Skeletal muscle tissue (tissue), 3 donors: ENCODE measurements at regions not wholly inside any gene's neighbourhood (a gene's known extent, or its start where the extent isn't known, plus 50 kb on each side); places are given as distances from the start of the nearest gene placed in this dataset.

ENCODE experiments used
- H3K27ac ChIP-seq: one replicate; pipeline ENCODE4 v1.7.0; 2013; ENCODE audit warnings: mild to moderate bottlenecking, low read depth, low read length, inconsistent platforms
- H3K27me3 ChIP-seq, 3 donors: one replicate each; pipeline ENCODE4 v1.7.0; 2013; ENCODE audit warnings: low read length in 3 of 3; ENCODE audit not compliant: control insufficient read depth in 3 of 3, insufficient read depth in 3 of 3
- H3K36me3 ChIP-seq, 3 donors: one replicate each; pipeline ENCODE4 v1.7.0; 2013; ENCODE audit warnings: low read length in 3 of 3; ENCODE audit not compliant: control insufficient read depth in 3 of 3, insufficient read depth in 3 of 3
- H3K4me1 ChIP-seq, 3 donors: one replicate each; pipeline ENCODE4 v1.7.0; 2013; ENCODE audit warnings: low read length in 3 of 3, mild to moderate bottlenecking in 3 of 3; ENCODE audit not compliant: control insufficient read depth in 3 of 3, insufficient read depth in 3 of 3
- H3K4me3 ChIP-seq, 3 donors: one replicate each; pipeline ENCODE4 v1.7.0; 2013; ENCODE audit warnings: low read length in 3 of 3
- H3K9ac ChIP-seq, 3 donors: one replicate each; pipeline ENCODE4 v1.7.0; 2013; ENCODE audit warnings: low read length in 3 of 3, mild to moderate bottlenecking in 3 of 3, moderate library complexity in 2 of 3, low read depth in 1 of 3
- H3K9me3 ChIP-seq, 3 donors: one replicate each; pipeline ENCODE4 v1.7.0; 2013; ENCODE audit warnings: low read length in 3 of 3; ENCODE audit not compliant: control insufficient read depth in 3 of 3
- donor health status: Osteomylitis.

- Histone ChIP-seq H3K4me1 (peaks cover 0 to 8% (median 0%) of the 10 kb centered on the region in 3 donors), H3K27me3 (peaks cover 4 to 8% (median 5%) of the 10 kb centered on the region in 3 donors), H3K9me3 (no peaks in the 10 kb centered on the region), H3K9ac (no peak overlapping the region), H3K4me3 (no peak overlapping the region), H3K36me3 (no peaks in the 10 kb centered on the region), H3K27ac (no peak overlapping the region)
Observed at GRCh38 chr11:112745973-112746372, 215.2 kb upstream of the NCAM1 start.

GRCh38 chr11:112748252-112748651, 213.0 kb upstream of the NCAM1 start:
- H3K4me3 ChIP-seq: no peak overlapping the region
- no peaks in the 10 kb centered on the region for H3K36me3 ChIP-seq
- H3K27ac ChIP-seq: no peak overlapping the region
- H3K9me3 ChIP-seq: no peaks in the 10 kb centered on the region
- H3K4me1 ChIP-seq: peaks cover 0 to 9% (median 2%) of the 10 kb centered on the region in 3 donors
- H3K27me3 ChIP-seq: peaks cover 4 to 10% (median 5%) of the 10 kb centered on the region in 3 donors
- H3K9ac ChIP-seq: peak overlapping the region in 1 of 3 donors; percentile 25

GRCh38 chr11:112748713-112749543, 212.3 kb upstream of the NCAM1 start:
- Histone ChIP-seq H3K4me1 (peaks cover 0 to 15% (median 9%) of the 10 kb centered on the region in 3 donors), H3K36me3 (no peaks in the 10 kb centered on the region), H3K9me3 (no peaks in the 10 kb centered on the region), H3K27me3 (peaks cover 4 to 10% (median 5%) of the 10 kb centered on the region in 3 donors), H3K9ac (peak overlapping the region in 1 of 3 donors; percentile 25), H3K4me3 (no peak overlapping the region), H3K27ac (no peak overlapping the region)

- H3K9me3 ChIP-seq: no peaks in the 10 kb centered on the region
- no peaks in the 10 kb centered on the region for H3K36me3 ChIP-seq
- H3K9ac ChIP-seq: no peak overlapping the region
- peaks cover 0 to 18% (median 9%) of the 10 kb centered on the region in 3 donors for H3K4me1 ChIP-seq
- peaks cover 0 to 7% (median 2%) of the 10 kb centered on the region in 3 donors for H3K27me3 ChIP-seq
- H3K4me3 ChIP-seq: no peak overlapping the region
- no peak overlapping the region for H3K27ac ChIP-seq
Observed at GRCh38 chr11:112751329-112751728, 209.9 kb upstream of the NCAM1 start.

- Histone ChIP-seq H3K27me3 (peaks cover 0 to 7% (median 0%) of the 10 kb centered on the region in 3 donors), H3K9me3 (no peaks in the 10 kb centered on the region), H3K4me3 (no peak overlapping the region), H3K27ac (no peak overlapping the region), H3K36me3 (no peaks in the 10 kb centered on the region), H3K4me1 (peaks cover 0 to 18% (median 12%) of the 10 kb centered on the region in 3 donors), H3K9ac (no peak overlapping the region)
Observed at GRCh38 chr11:112751772-112752171, 209.4 kb upstream of the NCAM1 start.

- no peaks in the 10 kb centered on the region for H3K36me3 ChIP-seq
- no peak overlapping the region for H3K9ac ChIP-seq
- H3K4me3 ChIP-seq: no peak overlapping the region
- H3K4me1 ChIP-seq: peaks cover 0 to 19% (median 18%) of the 10 kb centered on the region in 3 donors
- H3K9me3 ChIP-seq: no peaks in the 10 kb centered on the region
- no peak overlapping the region for H3K27ac ChIP-seq
- H3K27me3 ChIP-seq: peaks cover 0 to 7% (median 0%) of the 10 kb centered on the region in 3 donors
Observed at GRCh38 chr11:112752563-112752962, 208.7 kb upstream of the NCAM1 start.

- Histone ChIP-seq H3K36me3 (no peaks in the 10 kb centered on the region), H3K9me3 (no peaks in the 10 kb centered on the region), H3K9ac (no peak overlapping the region), H3K27me3 (peaks cover 0 to 5% (median 0%) of the 10 kb centered on the region in 3 donors), H3K4me1 (peaks cover 0 to 19% (median 15%) of the 10 kb centered on the region in 3 donors), H3K4me3 (no peak overlapping the region), H3K27ac (no peak overlapping the region)
Observed at GRCh38 chr11:112753706-112754105, 207.5 kb upstream of the NCAM1 start.

- H3K27ac ChIP-seq: no peak overlapping the region
Observed at GRCh38 chr11:112759418-112759817, 201.8 kb upstream of the NCAM1 start.

GRCh38 chr11:112760396-112761059, 200.7 kb upstream of the NCAM1 start:
- no peak overlapping the region for H3K27ac ChIP-seq
- no peak overlapping the region for H3K9ac ChIP-seq
- no peaks in the 10 kb centered on the region for H3K9me3 ChIP-seq
- H3K36me3 ChIP-seq: no peaks in the 10 kb centered on the region
- peaks cover 0 to 10% (median 9%) of the 10 kb centered on the region in 3 donors for H3K4me1 ChIP-seq
- peaks cover 0 to 5% (median 0%) of the 10 kb centered on the region in 3 donors for H3K27me3 ChIP-seq
- no peak overlapping the region for H3K4me3 ChIP-seq

More at GRCh38 chr11:112759418-112759817, 201.8 kb upstream of the NCAM1 start:
- H3K4me1 ChIP-seq: peaks cover 0 to 10% (median 9%) of the 10 kb centered on the region in 3 donors
- no peaks in the 10 kb centered on the region for H3K36me3 ChIP-seq
- peaks cover 0 to 5% (median 0%) of the 10 kb centered on the region in 3 donors for H3K27me3 ChIP-seq
- H3K9ac ChIP-seq: no peak overlapping the region
- H3K9me3 ChIP-seq: no peaks in the 10 kb centered on the region
- no peak overlapping the region for H3K4me3 ChIP-seq
